Panc1 (cell line): ENCODE measurements at regions not wholly inside any gene's neighbourhood (a gene's known extent, or its start where the extent isn't known, plus 50 kb on each side); places are given as distances from the start of the nearest gene placed in this dataset.

ENCODE experiments used
- ATAC-seq: fragments of 200-7000 bp; cut with Tn5 transposase; 2 replicates; pipeline ENCODE4 v1.9.1; 2020; ENCODE audit warnings: mild to moderate bottlenecking, moderate library complexity
- BruUV-seq: library from RNA; stranded (reverse); fragments of 400-500 nt; replicated peaks from 2 replicates; lab custom pipeline; 2021; lab: Mats Ljungman, UMichigan
- CTCF ChIA-PET: fragments of 300-600 bp; sonication (Branson Sonifier 250); formaldehyde crosslinking; loops from one replicate; lab custom pipeline; 2022; ENCODE audit warnings: antibody characterized with exemption; lab: Charles Lee
- POLR2A ChIA-PET: fragments of 300-600 bp; sonication (Branson Sonifier 250); formaldehyde crosslinking; loops from one replicate; lab custom pipeline; 2022; ENCODE audit warnings: antibody characterized with exemption; lab: Charles Lee
- DNase-seq: peaks from one replicate; pipeline ENCODE4 v3.0.0-alpha.2; 2010; ENCODE audit warnings: low read depth, low spot score
- H3K27ac ChIP-seq: 2 replicates; pipeline ENCODE4 v1.5.1; 2011; ENCODE audit warnings: mild to moderate bottlenecking, low read length, inconsistent platforms
- H3K27me3 ChIP-seq: fragments of 200-500 bp; sonication (Bioruptor generic); 2 replicates; pipeline ENCODE4 v1.6.0; 2014; ENCODE audit warnings: low read length, inconsistent platforms; ENCODE audit not compliant: control insufficient read depth, insufficient read depth
- H3K36me3 ChIP-seq: fragments of 200-500 bp; sonication (Bioruptor generic); 2 replicates; pipeline ENCODE4 v1.5.1; 2014; ENCODE audit warnings: inconsistent platforms, mild to moderate bottlenecking, low read length, moderate library complexity; ENCODE audit not compliant: control insufficient read depth, insufficient read depth
- H3K4me1 ChIP-seq: 2 replicates; pipeline ENCODE4 v1.5.1; 2011; ENCODE audit warnings: inconsistent platforms, mild to moderate bottlenecking, low read length, moderate library complexity; ENCODE audit not compliant: control insufficient read depth, insufficient read depth
- H3K4me3 ChIP-seq, 2 experiments: 2 replicates each; pipeline ENCODE4 v1.5.1; 2011 to 2012; ENCODE audit warnings: low read depth in 2 of 2, low read length in 2 of 2, mild to moderate bottlenecking in 2 of 2, inconsistent platforms in 1 of 2, moderate library complexity in 1 of 2
- H3K9me3 ChIP-seq: fragments of 200-500 bp; sonication (Bioruptor generic); 2 replicates; pipeline ENCODE4 v1.5.1; 2014; ENCODE audit warnings: low read depth, mild to moderate bottlenecking, inconsistent platforms, low read length, moderate library complexity; ENCODE audit not compliant: control insufficient read depth, insufficient read depth
- POLR2AphosphoS5 ChIP-seq: IDR thresholded peaks from 2 replicates; pipeline ENCODE4 v1.6.1; 2012; ENCODE audit warnings: mild to moderate bottlenecking, low read depth, low read length, moderate library complexity
- REST ChIP-seq, 2 experiments: IDR thresholded peaks; 2 replicates each; pipeline ENCODE4 v1.6.1; 2011 to 2012; ENCODE audit warnings: low read depth in 2 of 2, control low read depth in 1 of 2, low read length in 1 of 2, mild to moderate bottlenecking in 1 of 2, moderate library complexity in 1 of 2; ENCODE audit not compliant: insufficient read depth in 1 of 2
- SIN3A ChIP-seq: IDR thresholded peaks from 2 replicates; pipeline ENCODE4 v1.6.1; 2012; ENCODE audit warnings: low read depth, mild to moderate bottlenecking, low read length, moderate library complexity, borderline replicate concordance; ENCODE audit not compliant: insufficient read depth
- TCF7L2 ChIP-seq: IDR thresholded peaks from 2 replicates; pipeline ENCODE4 v1.6.1; 2011; ENCODE audit warnings: mild to moderate bottlenecking, low read depth, low read length, inconsistent platforms
- in situ Hi-C: cut with HindIII; loops from 2 replicates; pipeline ENCODE4 v1.10.0; 2016; ENCODE audit warnings: low sequenced_read_pairs, low pct_unique_long_range_greater_than_20kb
- intact Hi-C: fragments of 100-400 bp; cut with micrococcal nuclease; formaldehyde crosslinking; loops from one replicate; pipeline ENCODE4 v1.10.0; 2022; ENCODE audit not compliant: unreplicated experiment
- TF ChIP-seq, protein P1 (sequence below): fragments of 450-650 bp; IDR thresholded peaks from 2 replicates; pipeline ENCODE4 v1.5.1; 2017; ENCODE audit warnings: mild to moderate bottlenecking

DNA sequence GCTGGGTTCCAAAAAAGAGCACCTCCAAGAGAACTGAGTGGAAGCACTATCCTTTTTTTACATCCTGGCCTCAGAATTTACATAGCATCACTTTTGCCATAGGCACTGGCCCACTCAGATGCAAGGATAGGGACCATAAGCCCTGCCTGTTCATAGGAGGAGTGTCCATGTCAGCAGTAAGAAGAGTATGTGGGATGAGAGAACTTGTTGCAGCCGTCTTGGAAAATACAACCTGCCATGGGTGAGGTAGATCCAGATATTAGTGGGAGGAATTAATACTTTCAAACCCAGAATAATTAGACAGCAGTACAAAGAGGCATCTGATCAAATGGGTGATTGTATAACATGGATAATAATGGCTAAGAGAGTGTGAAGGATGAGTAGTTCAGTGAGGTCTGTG is 110.7 kb upstream of the CELF4 start:
- TF ChIP-seq REST (IDR thresholded peaks at IDR 0.05; ENCODE audit: insufficient read depth in 1 of 2, low read depth in 2 of 2, low read length in 1 of 2), result no peak
- TF ChIP-seq, protein P1, sequence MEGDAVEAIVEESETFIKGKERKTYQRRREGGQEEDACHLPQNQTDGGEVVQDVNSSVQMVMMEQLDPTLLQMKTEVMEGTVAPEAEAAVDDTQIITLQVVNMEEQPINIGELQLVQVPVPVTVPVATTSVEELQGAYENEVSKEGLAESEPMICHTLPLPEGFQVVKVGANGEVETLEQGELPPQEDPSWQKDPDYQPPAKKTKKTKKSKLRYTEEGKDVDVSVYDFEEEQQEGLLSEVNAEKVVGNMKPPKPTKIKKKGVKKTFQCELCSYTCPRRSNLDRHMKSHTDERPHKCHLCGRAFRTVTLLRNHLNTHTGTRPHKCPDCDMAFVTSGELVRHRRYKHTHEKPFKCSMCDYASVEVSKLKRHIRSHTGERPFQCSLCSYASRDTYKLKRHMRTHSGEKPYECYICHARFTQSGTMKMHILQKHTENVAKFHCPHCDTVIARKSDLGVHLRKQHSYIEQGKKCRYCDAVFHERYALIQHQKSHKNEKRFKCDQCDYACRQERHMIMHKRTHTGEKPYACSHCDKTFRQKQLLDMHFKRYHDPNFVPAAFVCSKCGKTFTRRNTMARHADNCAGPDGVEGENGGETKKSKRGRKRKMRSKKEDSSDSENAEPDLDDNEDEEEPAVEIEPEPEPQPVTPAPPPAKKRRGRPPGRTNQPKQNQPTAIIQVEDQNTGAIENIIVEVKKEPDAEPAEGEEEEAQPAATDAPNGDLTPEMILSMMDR, result no peak
- TF ChIP-seq SIN3A, result no peak
- TF ChIP-seq TCF7L2, result no peak
- TF ChIP-seq POLR2AphosphoS5, result no peak
- no peaks in the 10 kb centered on the region for H3K36me3 ChIP-seq
- intact Hi-C loops (no loop called here), in situ Hi-C loops (no loop called here)
- no peak for ATAC-seq
- BruUV-seq, result no TSS peak
- CTCF ChIA-PET, result no interaction called here
- no peak for DNase-seq
- POLR2A ChIA-PET, result no interaction called here
- H3K27ac ChIP-seq, result no peak overlapping the region
- no peaks in the 10 kb centered on the region for H3K27me3 ChIP-seq
- H3K4me3 ChIP-seq, result no peak overlapping the region
- H3K4me1 ChIP-seq, result no peaks in the 10 kb centered on the region
- no peaks in the 10 kb centered on the region for H3K9me3 ChIP-seq

DNA sequence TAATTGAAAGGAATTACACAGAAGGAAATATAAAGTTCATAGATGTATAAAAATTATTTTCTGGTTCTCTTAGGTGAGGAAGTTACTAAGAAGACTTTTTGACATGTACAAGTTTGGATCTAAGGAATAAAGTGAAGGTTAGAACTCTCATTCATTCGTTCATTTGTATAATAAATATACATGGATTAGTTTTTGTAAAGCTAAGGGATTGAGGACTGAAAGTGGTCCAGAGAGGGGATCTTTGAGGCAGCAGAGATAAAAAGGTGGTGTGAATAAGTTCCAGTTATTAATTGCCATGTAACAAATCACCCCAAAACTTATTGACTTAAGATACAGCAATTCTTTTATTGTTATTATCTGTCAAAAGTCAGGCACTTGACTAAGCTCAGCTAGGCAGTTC is 110.1 kb upstream of the CELF4 start:
- no peaks in the 10 kb centered on the region for H3K4me1 ChIP-seq
- H3K9me3 ChIP-seq, result no peaks in the 10 kb centered on the region
- in situ Hi-C loops, result no loop called here
- DNase-seq (no peak), ATAC-seq (no peak)
- no peaks in the 10 kb centered on the region for H3K27me3 ChIP-seq
- no TSS peak for BruUV-seq
- H3K36me3 ChIP-seq, result no peaks in the 10 kb centered on the region
- ChIA-PET CTCF (no interaction called here), POLR2A (no interaction called here)
- intact Hi-C loops, result no loop called here
- no peak overlapping the region for H3K4me3 ChIP-seq
- TF ChIP-seq SIN3A (no peak), POLR2AphosphoS5 (no peak), TCF7L2 (no peak), REST (IDR thresholded peaks at IDR 0.05; ENCODE audit: insufficient read depth in 1 of 2, low read depth in 2 of 2, low read length in 1 of 2) (no peak)
- TF ChIP-seq, protein P1, result no peak
- no peak overlapping the region for H3K27ac ChIP-seq
